Spleen (tissue), 11 donors: ENCODE measurements at regions not wholly inside any gene's neighbourhood (a gene's known extent, or its start where the extent isn't known, plus 50 kb on each side); places are given as distances from the start of the nearest gene placed in this dataset.

Experiments
- DNase-seq: peaks from one replicate; pipeline ENCODE4 v3.0.0-alpha.2; 2020
- H3K27ac ChIP-seq, 8 donors: fragments of 200-600 bp; sonication (generic) in 7 of 8; 1 replicate in 4 of 8; 2 replicates in 4 of 8; pipeline versions ENCODE4 v1.5.0 to v1.8.0; 2016 to 2021; ENCODE audit warnings: inconsistent platforms in 4 of 8, mild to moderate bottlenecking in 4 of 8, moderate library complexity in 1 of 8
- H3K27me3 ChIP-seq, 7 donors: fragments of 200-600 bp; sonication (generic) in 6 of 7; replicated peaks in 1 of 7; 1 replicate in 4 of 7; 2 replicates in 3 of 7; pipeline versions ENCODE4 v1.5.0 to v1.8.0; 2016 to 2021; ENCODE audit warnings: inconsistent platforms in 3 of 7, mild to moderate bottlenecking in 1 of 7
- H3K36me3 ChIP-seq, 6 donors: fragments of 200-600 bp; sonication (generic) in 5 of 6; 1 replicate in 4 of 6; 2 replicates in 2 of 6; pipeline versions ENCODE4 v1.5.0 to v1.8.0; 2016 to 2021; ENCODE audit warnings: inconsistent platforms in 2 of 6
- H3K4me1 ChIP-seq, 6 donors: fragments of 200-600 bp; sonication (generic) in 5 of 6; 1 replicate in 3 of 6; 2 replicates in 3 of 6; pipeline versions ENCODE4 v1.5.0 to v1.8.0; 2016 to 2021; ENCODE audit warnings: inconsistent platforms in 3 of 6
- H3K4me3 ChIP-seq, 8 donors: fragments of 200-600 bp; sonication (generic) in 7 of 8; 1 replicate in 4 of 8; 2 replicates in 4 of 8; pipeline versions ENCODE4 v1.5.0 to v1.8.0; 2016 to 2021; ENCODE audit warnings: inconsistent platforms in 4 of 8, mild to moderate bottlenecking in 4 of 8, moderate library complexity in 2 of 8
- H3K9me3 ChIP-seq, 8 donors: fragments of 200-600 bp; sonication (generic) in 7 of 8; 1 replicate in 4 of 8; 2 replicates in 4 of 8; pipeline versions ENCODE4 v1.5.0 to v1.8.0; 2016 to 2021; ENCODE audit warnings: inconsistent platforms in 4 of 8
- CTCF ChIP-seq, 11 experiments: fragments of 200-600 bp in 7 of 11; fragments of 450-650 bp in 4 of 11; sonication (generic) in 4 of 11; IDR thresholded peaks in 8 of 11; conservative IDR thresholded peaks in 3 of 11; 1 replicate in 7 of 11; 2 replicates in 4 of 11; pipeline versions ENCODE4 v1.4.0 to v1.8.0; 2016 to 2021; ENCODE audit warnings: antibody characterized with exemption in 11 of 11, inconsistent platforms in 4 of 11, mild to moderate bottlenecking in 1 of 11
- POLR2A ChIP-seq, 3 donors: fragments of 450-650 bp; IDR thresholded peaks; one replicate each; pipeline ENCODE4 v1.5.1; 2017; ENCODE audit warnings: antibody characterized with exemption in 3 of 3, mild to moderate bottlenecking in 1 of 3
- POLR2AphosphoS5 ChIP-seq, 3 donors: sonication (generic); formaldehyde crosslinking; IDR thresholded peaks; one replicate each; pipeline ENCODE4 v1.5.1; 2017; ENCODE audit warnings: antibody characterized with exemption in 3 of 3
- WGBS, 5 donors: extraction: QIAGEN DNeasy Blood & Tissue Kit in 3 of 5; methylation state at CpG; one replicate each; pipeline versions ENCODE4 v1.1.5 to v1.1.7; 2013 to 2018; 5-methylcytosine and 5-hydroxymethylcytosine counted together
- intact Hi-C: fragments of 100-400 bp; cut with DNase I; formaldehyde crosslinking; loops from one replicate; pipeline ENCODE4 v1.15.0; 2023; ENCODE audit warnings: low total_unique reads
- donor health status: healthy with polysubstance abuse.
- donor health status: DM: no; HTN: no; CAD: no; lungs with moderate emphysema.
- donor health status: DM: no; HTN: no; CAD: no.
- donor health status: Bipolar disorder and iron deficiency.
- donor health status: healthy.
- donor health status: DM: no; HTN: no; CAD: no.
- donor health status: DM: yes; HTN: yes; CAD: no.

GRCh38 chr12:42802785-42803189 lies 213.2 kb upstream of the PRICKLE1 start:
- H3K4me1 ChIP-seq = no peaks in the 10 kb centered on the region
- intact Hi-C loops = no loop called here
- no peak overlapping the region for H3K4me3 ChIP-seq
- H3K36me3 ChIP-seq = no peaks in the 10 kb centered on the region
- TF ChIP-seq POLR2A (IDR thresholded peaks at IDR 0.05) = no peak
- no peak for DNase-seq
- H3K27me3 ChIP-seq = no peaks in the 10 kb centered on the region
- H3K9me3 ChIP-seq = no peaks in the 10 kb centered on the region
- WGBS, 5 donors = 71 to 85% (median 81%) methylated on average over 4 of the region's 4 CpGs
- H3K27ac ChIP-seq = no peak overlapping the region

GRCh38 chr12:42801271-42801670 lies 211.7 kb upstream of the PRICKLE1 start:
- Histone ChIP-seq H3K27me3 (no peaks in the 10 kb centered on the region), H3K36me3 (no peaks in the 10 kb centered on the region), H3K4me3 (no peak overlapping the region), H3K9me3 (no peaks in the 10 kb centered on the region), H3K4me1 (no peaks in the 10 kb centered on the region), H3K27ac (no peak overlapping the region)
- no peak for DNase-seq
- intact Hi-C loops = no loop called here
- WGBS, 5 donors = 88 to 92% (median 90%) methylated on average over 2 of the region's 2 CpGs
- TF ChIP-seq CTCF (IDR thresholded peaks at IDR 0.05 in 8 of 11, conservative IDR thresholded peaks at IDR 0.05 in 3 of 11) = no peak
- no peak for TF ChIP-seq POLR2AphosphoS5 (IDR thresholded peaks at IDR 0.05)
- no peak for TF ChIP-seq POLR2A (IDR thresholded peaks at IDR 0.05)

- Histone ChIP-seq H3K27ac (no peak overlapping the region), H3K4me1 (no peaks in the 10 kb centered on the region), H3K27me3 (no peaks in the 10 kb centered on the region), H3K36me3 (no peaks in the 10 kb centered on the region), H3K9me3 (no peaks in the 10 kb centered on the region), H3K4me3 (no peak overlapping the region)
- WGBS, 5 donors = 89 to 98% (median 92%) methylated on average over 1 of the region's 1 CpG
- intact Hi-C loops = no loop called here
- DNase-seq = no peak
- TF ChIP-seq POLR2AphosphoS5 (IDR thresholded peaks at IDR 0.05) = no peak
- no peak for TF ChIP-seq CTCF (IDR thresholded peaks at IDR 0.05 in 8 of 11, conservative IDR thresholded peaks at IDR 0.05 in 3 of 11)
- no peak for TF ChIP-seq POLR2A (IDR thresholded peaks at IDR 0.05)
Measured at GRCh38 chr12:42799966-42800365, 210.4 kb upstream of the PRICKLE1 start.

- intact Hi-C loops = no loop called here
- Histone ChIP-seq H3K36me3 (no peaks in the 10 kb centered on the region), H3K4me3 (no peak overlapping the region), H3K4me1 (no peaks in the 10 kb centered on the region), H3K27ac (no peak overlapping the region), H3K9me3 (no peaks in the 10 kb centered on the region), H3K27me3 (no peaks in the 10 kb centered on the region)
- 77 to 93% (median 86%) methylated on average over 2 of the region's 2 CpGs for WGBS, 5 donors
- no peak for TF ChIP-seq CTCF (IDR thresholded peaks at IDR 0.05 in 8 of 11, conservative IDR thresholded peaks at IDR 0.05 in 3 of 11)
- TF ChIP-seq POLR2A (IDR thresholded peaks at IDR 0.05) = no peak
- TF ChIP-seq POLR2AphosphoS5 (IDR thresholded peaks at IDR 0.05) = no peak
- no peak for DNase-seq
Measured at GRCh38 chr12:42798811-42799438, 209.4 kb upstream of the PRICKLE1 start.

GRCh38 chr12:42794806-42795205 lies 205.3 kb upstream of the PRICKLE1 start:
- Histone ChIP-seq H3K27me3 (no peaks in the 10 kb centered on the region), H3K4me1 (peaks cover 0 to 9% (median 3%) of the 10 kb centered on the region in 6 donors), H3K36me3 (no peaks in the 10 kb centered on the region), H3K9me3 (no peaks in the 10 kb centered on the region), H3K4me3 (no peak overlapping the region), H3K27ac (no peak overlapping the region)
- no peak for DNase-seq
- intact Hi-C loops = no loop called here
- 68 to 91% (median 79%) methylated on average over 2 of the region's 2 CpGs for WGBS, 5 donors
- TF ChIP-seq POLR2A (IDR thresholded peaks at IDR 0.05) = no peak
- TF ChIP-seq POLR2AphosphoS5 (IDR thresholded peaks at IDR 0.05) = no peak
